HG02588 (cell line): ENCODE measurements at regions not wholly inside any gene's neighbourhood (a gene's known extent, or its start where the extent isn't known, plus 50 kb on each side); places are given as distances from the start of the nearest gene placed in this dataset.
"Not testable (repeated sequence)": the region's sequence is repeated elsewhere in the genome, so short reads cannot be mapped to it uniquely, and the experiment has no call there.

Experiments used
- ATAC-seq: cut with Tn5 transposase; IDR thresholded peaks from one replicate; pipeline ENCODE4 v1.9.1; 2021; ENCODE audit warnings: mild to moderate bottlenecking, moderate library complexity; ENCODE audit not compliant: unreplicated experiment

DNA sequence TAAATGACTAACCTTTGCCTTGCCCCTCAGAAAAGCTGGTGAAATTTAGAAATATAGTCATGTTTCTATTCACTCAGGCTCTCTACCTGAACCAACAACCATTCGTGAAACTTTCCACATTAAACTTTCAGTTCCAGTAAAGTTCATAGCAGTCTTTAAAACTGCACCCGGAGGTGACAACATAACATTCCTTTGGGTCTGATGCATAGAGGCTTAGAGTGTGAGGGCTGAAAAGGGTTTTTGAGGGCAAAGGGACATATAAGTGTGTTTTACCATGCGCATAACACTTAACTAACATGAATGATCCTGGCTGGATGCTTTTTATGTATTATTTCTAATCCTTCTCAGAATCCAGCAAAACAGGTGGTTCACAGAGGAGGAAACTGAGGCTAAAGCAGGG lies 471.7 kb upstream of the MCTP2 start:
- no peak for ATAC-seq

DNA sequence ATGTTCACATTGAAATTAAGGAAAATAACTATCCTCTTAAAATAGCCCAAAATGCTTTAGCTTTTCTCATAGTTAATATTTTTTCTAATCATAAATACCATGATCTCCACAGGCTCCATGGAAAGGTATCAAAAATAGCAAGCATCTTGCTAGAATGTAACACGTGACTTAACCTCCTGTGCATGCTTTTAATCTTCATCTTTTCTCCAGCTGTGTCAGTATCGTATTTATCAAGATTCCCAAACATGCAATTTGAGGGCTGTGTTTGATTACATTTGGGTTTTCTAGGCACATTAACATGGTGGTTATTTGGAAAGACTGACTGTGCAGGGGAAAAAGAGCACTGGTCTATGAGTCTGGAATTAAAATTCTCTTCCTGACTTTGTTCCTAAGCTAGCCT lies 472.5 kb upstream of the MCTP2 start:
- no peak for ATAC-seq

DNA sequence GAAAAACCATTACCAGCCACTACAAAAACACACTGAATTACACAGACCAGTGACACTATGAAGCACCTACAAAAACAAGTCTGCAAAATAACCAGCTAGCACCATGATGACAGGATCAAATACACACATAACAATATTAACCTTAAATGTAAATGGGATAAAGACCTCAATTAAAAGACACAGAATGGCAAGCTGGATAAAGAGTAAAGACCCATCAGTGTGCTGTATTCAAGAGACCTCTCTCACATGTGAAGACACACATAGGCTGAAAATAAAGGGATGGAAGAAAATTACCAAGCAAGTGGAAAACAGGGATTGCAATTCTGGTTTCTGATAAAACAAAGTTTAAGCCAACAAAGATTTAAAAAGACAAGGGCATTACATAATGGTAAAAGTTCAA lies 482.7 kb upstream of the MCTP2 start:
- ATAC-seq, result no peak

DNA sequence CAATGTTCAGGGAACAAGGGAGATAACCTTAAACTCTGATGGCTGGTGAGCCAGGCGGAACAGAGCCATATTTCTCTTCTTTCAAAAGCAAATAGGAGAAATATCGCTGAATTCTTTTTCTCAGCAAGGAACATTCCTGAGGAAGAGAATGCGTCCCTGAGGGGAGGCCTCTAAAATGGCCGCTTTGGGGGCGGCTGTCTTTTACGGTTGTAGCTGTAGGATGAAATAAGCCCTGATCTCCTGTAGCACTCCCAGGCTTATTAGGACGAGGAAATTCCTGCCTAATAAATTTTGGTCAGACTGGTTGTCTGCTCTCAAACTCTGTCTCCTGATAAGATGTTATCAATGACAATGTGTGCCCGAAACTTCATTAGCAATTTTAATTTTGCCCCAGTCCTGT lies 496.4 kb upstream of the MCTP2 start:
- not testable (repeated sequence) for ATAC-seq

DNA sequence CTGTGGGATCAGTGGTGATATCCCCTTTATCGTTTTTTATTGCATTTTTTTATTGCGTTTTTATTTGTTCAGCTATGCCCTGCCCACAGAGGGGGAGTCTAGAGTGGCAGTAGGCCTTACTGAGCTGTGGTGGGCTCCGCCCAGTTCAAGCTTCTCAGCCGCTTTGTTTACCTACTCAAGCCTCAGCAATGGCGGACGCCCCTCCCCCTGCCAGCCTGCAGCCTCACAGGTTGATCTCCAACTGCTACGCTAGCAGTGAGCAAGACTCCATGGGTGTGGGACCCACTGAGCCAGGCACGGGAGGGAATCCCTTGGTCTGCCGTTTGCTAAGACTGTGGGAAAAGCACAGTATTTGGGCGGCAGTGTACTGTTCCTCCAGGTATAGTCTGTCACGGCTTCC lies 500.6 kb upstream of the MCTP2 start:
- no peak for ATAC-seq

DNA sequence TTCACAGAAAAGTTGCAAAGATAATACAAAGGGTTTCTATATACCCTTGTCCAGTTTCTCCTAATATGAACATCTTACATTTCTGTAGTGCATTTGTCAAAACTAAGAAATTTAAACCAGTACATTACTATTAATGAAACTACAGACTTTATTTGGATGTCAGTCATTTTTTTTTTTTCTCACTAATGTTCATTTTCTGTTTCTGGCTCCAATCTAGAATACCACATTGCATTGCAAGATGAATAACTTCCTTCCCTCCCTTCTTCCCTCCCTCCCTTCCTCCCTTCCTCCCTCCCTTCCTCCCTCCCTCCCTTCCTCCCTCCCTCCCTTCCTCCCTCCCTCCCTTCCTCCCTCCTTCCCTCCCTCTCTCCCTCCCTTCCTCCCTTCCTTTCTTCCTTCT lies 509.2 kb upstream of the MCTP2 start:
- no peak for ATAC-seq

DNA sequence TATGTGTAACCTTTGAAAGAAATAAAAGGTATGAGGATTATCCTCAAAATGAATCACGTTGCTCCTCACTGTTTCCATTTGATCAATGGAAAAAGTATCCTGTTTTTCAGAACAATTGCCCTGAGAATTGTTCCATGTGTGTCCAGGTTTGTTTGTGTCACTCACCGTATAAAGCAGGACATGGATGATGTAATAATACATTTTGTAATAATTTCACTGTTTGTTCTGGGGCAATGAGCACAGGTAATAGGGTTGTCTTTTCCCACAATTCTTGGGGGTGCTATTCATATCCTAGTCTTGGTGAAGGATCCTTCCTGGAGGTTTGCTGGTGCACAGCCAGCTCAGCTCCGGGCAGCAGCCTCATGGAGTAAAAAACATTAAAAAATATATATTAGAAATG lies 510.8 kb upstream of the MCTP2 start:
- no peak for ATAC-seq

DNA sequence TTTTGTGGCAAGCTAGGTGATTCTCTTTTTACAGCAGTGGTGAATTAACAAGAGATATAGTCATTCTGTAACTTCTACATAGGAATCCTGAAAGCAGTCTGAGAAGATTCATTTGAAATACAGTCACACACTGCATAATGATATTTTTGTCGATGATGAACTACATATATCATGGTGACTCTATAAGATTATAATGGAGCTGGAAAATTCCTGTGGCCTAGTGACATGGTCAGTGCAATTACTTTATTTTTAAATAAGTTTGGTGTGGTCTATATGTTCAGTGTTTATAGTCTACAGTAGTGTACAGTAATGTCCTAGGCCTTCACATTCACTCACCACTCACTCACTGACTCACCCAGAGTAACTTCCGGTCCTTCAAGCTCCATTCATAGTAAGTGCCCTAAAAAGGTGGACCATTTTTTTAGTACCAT lies 511.4 kb upstream of the MCTP2 start:
- ATAC-seq, result no peak

DNA sequence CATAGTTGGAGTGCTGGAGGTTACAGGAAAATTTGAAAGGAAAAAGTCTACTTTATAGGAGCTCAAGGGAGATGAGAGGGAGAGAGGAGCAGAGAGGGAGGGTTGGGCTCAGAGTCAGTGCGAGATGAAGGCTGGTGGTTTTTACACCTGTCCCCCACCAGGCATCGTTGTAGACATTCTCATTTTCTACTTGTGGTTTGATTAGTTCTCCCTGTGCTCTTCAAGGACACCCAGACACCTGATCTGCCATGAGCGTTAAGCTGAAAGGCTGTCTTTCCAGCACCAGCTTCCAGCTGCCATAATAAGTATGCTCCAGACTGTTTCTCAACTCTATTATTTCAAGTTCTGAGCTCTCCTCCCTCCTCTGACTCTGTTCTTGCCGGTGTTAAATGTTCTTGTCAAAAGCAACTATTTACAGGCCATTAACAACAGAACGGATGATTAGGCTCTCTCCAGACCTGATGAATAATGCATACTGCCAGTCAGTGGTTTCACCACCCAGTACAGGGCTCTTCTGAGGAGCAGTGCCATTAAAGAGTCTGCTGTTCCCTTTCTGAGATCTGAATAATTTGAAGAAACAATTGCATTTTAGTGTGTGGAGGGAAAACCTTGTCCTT lies 514.6 kb upstream of the MCTP2 start:
- ATAC-seq, result no peak

DNA sequence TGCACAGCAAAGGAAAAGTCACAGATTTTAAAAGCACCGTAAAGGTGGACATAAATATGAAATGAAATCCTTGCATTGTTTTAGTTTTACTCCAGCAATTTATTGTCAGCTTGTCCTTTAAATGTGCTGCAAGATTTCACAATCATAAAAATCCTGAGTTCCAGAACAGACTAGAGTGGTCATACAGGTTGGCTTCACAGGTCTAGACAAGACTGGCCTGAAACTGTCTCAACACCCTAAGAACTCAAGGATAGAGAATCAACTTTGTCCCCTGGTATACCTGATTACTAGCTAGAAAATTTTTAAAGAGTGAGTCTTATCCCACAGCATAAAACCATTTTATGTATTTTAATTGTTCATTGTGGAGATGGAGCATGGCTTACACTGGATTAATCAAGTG lies 521.7 kb upstream of the MCTP2 start:
- no peak for ATAC-seq

DNA sequence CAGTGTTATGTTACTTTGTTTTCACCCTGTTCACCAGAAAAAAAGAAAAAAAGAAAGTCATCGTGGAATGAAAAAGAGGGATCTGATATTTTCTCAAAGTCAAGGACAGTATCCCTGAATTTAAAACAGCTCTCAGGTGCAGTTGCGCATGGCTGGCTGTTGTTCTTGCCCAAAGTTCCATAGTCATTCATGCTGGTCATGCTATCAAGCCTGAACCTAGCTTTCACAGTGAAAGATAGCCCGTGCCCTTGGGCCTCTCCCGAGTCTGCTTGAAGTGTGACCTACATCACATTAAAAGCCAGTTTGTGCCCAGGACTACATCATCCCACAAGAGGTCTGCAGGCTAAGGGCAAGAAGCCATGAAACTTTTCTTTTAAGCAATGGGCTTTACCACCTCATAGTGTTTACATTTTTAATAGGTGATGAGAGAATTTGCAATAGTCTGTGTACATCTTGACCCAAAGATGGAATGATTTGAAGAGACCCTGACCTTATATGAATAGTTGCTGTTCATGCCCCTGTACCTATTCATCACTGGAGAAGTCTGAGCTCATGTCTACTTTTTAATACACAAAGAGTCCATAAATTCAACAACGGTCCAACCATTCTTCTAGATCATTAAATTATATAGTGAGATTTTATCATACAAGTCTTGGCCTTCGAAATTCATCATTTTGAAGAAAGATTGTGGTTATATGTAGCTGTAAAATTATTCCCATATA lies 522.5 kb upstream of the MCTP2 start:
- no peak for ATAC-seq

DNA sequence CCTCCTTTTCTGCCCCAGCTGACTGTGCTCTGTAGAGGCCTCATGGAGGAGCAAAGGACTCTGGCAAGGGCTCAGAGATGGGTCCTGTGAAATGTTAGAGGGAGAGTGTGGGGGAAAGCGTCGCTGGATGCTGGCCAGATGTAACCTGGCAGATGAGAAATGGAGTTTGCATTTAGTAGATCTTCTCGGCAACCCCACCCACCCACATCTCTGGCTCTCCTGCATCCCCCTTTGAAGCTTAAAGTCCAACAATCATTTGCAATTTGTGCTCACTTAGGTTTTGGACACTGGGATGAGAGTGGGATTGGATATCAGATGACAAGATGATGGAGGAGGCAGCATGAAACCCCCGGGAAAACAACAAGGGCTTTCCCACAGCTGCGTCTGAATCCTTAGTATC lies 523.6 kb upstream of the MCTP2 start:
- no peak for ATAC-seq

DNA sequence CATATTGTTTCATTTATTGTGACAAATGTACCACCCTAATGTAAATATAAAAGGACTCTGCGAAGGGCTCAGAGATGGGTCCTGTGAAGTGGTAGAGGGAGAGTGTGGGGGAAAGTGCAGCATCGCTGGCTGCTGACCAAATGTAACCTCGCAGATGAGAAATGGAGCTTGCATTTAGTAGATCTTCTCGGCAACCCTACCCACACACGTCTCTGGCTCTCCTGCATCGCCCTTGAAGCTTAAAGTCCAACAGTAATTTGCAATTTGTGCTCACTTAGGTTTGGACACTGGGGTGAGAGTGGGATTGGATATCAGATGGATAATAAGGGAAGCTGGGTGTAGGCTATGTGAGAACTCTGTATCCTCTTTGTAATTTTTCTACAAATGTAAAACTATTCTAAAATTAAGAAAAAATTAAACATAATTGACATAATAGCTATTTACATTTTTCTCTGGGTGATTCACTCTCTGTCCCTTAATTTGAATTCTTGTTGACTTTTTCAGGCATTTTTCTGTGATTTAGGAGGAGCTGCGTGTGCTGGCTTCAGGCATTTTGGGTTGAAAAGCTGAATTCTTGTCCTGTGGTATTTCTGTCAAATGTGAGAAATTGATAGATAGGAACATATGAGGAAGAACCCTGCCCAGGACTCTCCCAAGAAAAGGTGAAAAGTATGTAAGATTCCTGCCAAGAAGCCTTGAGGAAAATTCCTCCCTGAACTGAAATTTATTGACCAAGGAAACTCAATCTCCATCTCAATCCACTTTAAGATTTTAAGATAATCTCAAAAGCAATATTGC lies 524.7 kb upstream of the MCTP2 start:
- ATAC-seq, result no peak

DNA sequence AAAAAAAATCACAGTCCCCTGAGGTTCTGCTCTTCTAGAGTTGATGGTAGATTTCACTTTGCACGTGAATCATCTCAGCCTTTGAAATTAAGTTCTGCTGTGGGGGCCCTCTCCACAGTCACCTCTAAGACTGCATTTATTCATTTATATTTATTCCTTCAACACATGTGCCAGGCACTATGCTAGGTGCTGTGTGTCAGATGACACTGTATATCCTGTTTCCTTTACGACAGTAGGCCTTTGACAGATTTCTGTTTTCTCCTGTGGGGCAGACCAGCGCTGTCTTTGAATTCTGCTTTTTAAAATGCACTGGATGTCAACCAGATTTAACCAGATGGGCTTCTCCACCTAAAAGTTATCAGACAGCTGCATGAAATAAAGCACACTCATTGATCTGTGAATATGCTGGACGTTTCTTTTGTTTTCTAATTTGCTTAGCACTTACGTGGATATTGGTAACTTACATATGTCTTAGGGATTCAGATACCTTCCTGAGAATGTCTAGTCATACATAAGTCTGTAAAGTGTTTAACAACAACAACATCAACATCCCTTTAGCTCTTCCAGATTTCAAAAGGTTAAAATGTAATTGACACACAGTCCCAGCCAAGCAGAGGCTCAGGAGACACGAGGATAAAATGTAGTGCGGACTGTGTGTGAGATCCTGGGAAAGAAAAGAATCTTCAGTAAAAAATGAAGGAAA lies 525.5 kb upstream of the MCTP2 start:
- ATAC-seq, result no peak

DNA sequence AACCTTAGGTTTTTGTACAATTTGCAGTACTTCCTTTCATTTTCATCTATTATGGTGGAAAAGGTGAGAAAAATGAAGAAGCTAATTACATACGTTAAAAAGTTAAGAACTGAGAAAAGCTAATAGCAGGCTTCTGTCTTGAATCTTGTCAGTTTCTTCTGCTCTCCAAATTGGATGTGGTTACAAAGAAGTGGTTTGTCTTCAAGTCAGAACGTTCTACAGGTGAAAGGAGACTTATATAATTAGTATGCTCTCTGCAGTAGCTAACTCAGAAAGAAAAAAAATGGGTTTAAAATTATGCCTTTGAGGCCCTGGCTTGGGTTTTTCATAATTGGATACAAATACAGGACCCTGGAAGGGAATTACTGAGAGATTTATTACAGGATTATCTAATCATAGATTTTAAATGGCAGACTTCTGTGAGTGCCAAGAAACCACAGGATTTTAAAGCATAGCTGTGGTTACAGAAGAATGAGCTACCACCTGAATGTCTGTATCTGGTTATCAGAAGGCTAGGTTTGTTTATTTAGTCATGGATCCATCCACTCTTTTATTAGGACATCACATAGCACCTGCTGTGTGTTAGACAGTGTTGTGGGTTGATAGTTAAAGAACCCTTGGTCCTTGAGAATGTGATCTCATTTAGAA lies 528.1 kb upstream of the MCTP2 start:
- no peak for ATAC-seq

DNA sequence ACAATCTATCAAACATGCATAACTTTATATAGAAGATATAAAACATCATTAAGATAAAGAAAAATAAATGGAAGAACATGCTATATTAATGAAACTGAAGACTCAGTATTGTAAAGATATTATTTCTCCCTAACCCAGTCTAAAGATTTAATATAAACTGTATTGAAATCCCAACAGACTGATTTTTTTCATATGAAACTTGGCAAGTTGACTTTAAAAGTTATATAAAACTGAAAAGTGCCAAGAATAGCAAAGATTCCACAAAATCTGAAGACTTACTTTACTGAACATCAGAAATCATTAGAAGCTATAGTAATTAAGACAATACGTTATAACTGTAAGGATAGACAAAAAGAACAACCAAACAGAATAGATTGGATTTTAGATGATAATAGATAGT lies 531.3 kb upstream of the MCTP2 start:
- no peak for ATAC-seq

DNA sequence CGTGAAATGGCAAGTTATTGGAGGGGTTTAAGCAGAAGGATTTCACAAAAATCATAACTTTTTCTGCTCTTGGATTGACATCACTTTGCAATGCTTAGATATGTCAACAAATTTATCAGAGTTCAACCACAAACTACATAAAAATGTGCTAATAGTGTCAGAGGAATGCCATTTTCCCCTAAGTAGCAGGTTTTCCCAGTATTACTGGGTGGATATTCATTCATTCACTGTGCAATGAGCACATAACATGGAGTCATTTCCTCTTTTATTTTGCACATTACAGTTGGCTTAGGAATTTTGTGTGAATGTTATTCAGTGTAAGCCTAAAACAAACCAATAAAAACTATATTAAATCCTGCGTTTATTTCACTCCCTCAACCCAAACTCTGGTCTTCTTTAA lies 537.3 kb upstream of the MCTP2 start:
- ATAC-seq, result no peak

DNA sequence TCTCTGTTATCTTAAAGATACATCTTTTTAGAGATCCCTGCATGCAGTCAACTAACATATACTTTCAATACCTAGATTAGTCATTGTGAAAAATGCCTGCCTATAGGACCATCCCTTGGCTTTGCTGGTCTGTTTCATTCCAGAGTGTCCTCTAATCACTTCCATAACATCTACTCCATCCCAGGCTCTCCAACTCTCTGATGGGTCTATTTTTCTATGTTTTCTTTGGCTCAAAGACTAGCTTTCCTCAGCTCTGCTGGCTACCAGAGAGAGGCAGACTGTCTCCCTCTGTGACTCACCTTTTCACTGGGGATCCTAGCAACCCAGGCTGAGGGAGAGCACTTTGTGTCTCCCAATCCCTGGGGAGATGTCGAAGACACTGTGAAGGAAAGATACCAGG lies 547.7 kb upstream of the MCTP2 start:
- ATAC-seq, result no peak

DNA sequence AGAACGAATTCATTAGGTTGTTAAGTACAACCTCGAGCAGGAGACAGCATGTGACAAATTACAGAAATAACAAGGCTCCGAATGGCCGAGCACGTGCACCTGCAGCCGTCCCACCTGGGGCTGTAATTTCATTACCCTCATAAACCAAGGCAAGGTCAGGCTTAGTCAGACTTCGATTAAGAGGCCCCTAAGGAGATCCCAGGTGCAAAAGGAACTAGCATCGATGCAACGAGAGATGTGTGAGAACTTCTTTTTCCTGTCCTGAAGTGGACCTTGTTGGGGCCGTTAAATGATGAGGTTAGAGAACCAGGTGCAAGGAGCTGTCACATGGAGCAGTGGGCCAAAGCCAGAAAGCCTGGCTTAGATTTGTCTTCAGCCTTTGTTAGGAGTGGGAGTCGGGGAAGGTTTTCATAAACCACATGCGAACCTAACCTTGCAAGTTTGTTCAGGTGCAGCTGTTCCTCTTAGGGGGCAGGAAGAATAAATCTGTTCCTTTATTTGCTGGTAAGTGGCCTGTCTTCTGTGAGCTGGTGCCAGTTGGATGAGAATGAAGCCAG lies 559.9 kb upstream of the MCTP2 start:
- ATAC-seq, result no peak

DNA sequence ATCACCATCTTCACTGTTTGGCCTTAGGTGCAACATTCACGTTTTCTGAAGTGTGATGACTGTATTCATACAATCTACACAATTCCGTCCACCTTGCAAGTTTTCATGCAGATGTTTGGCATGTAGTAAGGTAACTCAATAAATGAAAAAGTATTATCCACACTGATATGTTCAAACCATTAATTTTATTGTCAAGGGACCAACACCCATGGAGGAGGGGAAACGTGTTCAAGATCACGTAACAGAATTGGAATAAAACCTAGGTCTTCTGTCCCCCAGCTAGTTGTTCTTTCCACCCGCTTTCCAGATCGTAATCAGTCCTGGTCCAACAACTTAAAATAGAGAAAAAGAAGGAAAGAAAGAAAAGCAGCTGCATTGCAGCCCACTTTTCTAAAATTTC lies 560.4 kb upstream of the MCTP2 start:
- no peak for ATAC-seq
